GM18511 (cell line): ENCODE measurements at regions not wholly inside any gene's neighbourhood (a gene's known extent, or its start where the extent isn't known, plus 50 kb on each side); places are given as distances from the start of the nearest gene placed in this dataset.
A peak's percentile ranks its signal among the peaks of the same experiment; 100 is the strongest.
"Not testable (repeated sequence)": the region's sequence is repeated elsewhere in the genome, so short reads cannot be mapped to it uniquely, and the experiment has no call there.

ENCODE experiments used
- ATAC-seq: cut with Tn5 transposase; IDR thresholded peaks from one replicate; pipeline ENCODE4 v1.9.1; 2021; ENCODE audit warnings: mild to moderate bottlenecking, moderate library complexity; ENCODE audit not compliant: unreplicated experiment

- no peak for ATAC-seq
These were observed 315.6 kb upstream of the KLF4 start for GRCh38 chr9:107805201-107805600.

- ATAC-seq: no peak
These were observed 304.7 kb upstream of the KLF4 start for GRCh38 chr9:107794259-107794658.

- ATAC-seq: no peak
These were observed 304.0 kb upstream of the KLF4 start for GRCh38 chr9:107793541-107793940.

- no peak for ATAC-seq
These were observed 303.0 kb upstream of the KLF4 start for GRCh38 chr9:107792596-107792995.

- ATAC-seq: no peak
These were observed 302.4 kb upstream of the KLF4 start for GRCh38 chr9:107792006-107792405.

GRCh38 chr9:107789001-107789700 lies 299.6 kb upstream of the KLF4 start:
- ATAC-seq: peak; percentile 68

- ATAC-seq: no peak
These were observed 297.0 kb upstream of the KLF4 start for GRCh38 chr9:107786561-107786960.

- no peak for ATAC-seq
These were observed 294.8 kb upstream of the KLF4 start for GRCh38 chr9:107784235-107784958.

GRCh38 chr9:107782789-107783188 lies 293.2 kb upstream of the KLF4 start:
- no peak for ATAC-seq

- no peak for ATAC-seq
These were observed 292.8 kb upstream of the KLF4 start for GRCh38 chr9:107782381-107782780.

- ATAC-seq: no peak
These were observed 291.4 kb upstream of the KLF4 start for GRCh38 chr9:107780960-107781359.

GRCh38 chr9:107779731-107780130 lies 290.2 kb upstream of the KLF4 start:
- ATAC-seq: no peak

GRCh38 chr9:107778661-107779060 lies 289.1 kb upstream of the KLF4 start:
- ATAC-seq: no peak

- not testable (repeated sequence) for ATAC-seq
These were observed 284.5 kb upstream of the KLF4 start for GRCh38 chr9:107774099-107774498.

- no peak for ATAC-seq
These were observed 283.4 kb upstream of the KLF4 start for GRCh38 chr9:107772988-107773387.

- no peak for ATAC-seq
These were observed 281.1 kb upstream of the KLF4 start for GRCh38 chr9:107770716-107771115.

- no peak for ATAC-seq
These were observed 278.7 kb upstream of the KLF4 start for GRCh38 chr9:107768224-107768623.

- no peak for ATAC-seq
These were observed 278.1 kb upstream of the KLF4 start for GRCh38 chr9:107767711-107768110.

GRCh38 chr9:107763469-107763868 lies 273.9 kb upstream of the KLF4 start:
- ATAC-seq: not testable (repeated sequence)

GRCh38 chr9:107761307-107761706 lies 271.7 kb upstream of the KLF4 start:
- ATAC-seq: no peak

- ATAC-seq: no peak
These were observed 271.1 kb upstream of the KLF4 start for GRCh38 chr9:107760469-107761242.

- no peak for ATAC-seq
These were observed 270.2 kb upstream of the KLF4 start for GRCh38 chr9:107759823-107760166.
